Activated T-cell treated with anti-CD3 and anti-CD28 coated beads, Interleukin-2, amount 50 U/mL, for 1 hour (primary cell): ENCODE measurements at regions not wholly inside any gene's neighbourhood (a gene's known extent, or its start where the extent isn't known, plus 50 kb on each side); places are given as distances from the start of the nearest gene placed in this dataset.
"Not testable (repeated sequence)": the region's sequence is repeated elsewhere in the genome, so short reads cannot be mapped to it uniquely, and the experiment has no call there.

Experiments used
- DNase-seq: peaks from one replicate; pipeline ENCODE4 v3.0.0-alpha.2; 2020

- DNase-seq = no peak
Observed at GRCh38 chrX:129071390-129071789, 451.9 kb downstream of the SMARCA1 start.

GRCh38 chrX:129065895-129066294, 457.4 kb downstream of the SMARCA1 start:
- no peak for DNase-seq

GRCh38 chrX:129058405-129058804, 464.9 kb downstream of the SMARCA1 start:
- DNase-seq = no peak

DNA sequence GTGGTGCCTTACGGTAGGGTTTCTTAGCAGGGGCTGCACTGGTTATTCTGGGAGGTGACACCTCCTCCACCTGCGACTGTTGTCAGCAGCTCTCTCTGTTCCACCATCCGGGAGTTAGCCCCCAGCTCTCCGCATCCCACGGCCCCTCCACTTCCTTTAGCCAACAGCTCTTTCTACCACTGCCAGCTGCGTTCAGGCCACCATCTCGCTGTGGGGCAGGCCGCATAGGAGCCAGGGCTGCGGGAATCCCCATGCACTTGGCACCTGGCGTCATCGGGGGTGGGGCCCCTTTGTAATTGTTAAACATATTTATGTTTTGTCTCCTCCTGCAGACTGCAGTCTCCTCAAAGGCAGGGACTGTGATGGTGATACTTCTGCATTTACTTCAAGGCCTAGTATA, 480.2 kb downstream of the SMARCA1 start:
- DNase-seq = no peak

DNA sequence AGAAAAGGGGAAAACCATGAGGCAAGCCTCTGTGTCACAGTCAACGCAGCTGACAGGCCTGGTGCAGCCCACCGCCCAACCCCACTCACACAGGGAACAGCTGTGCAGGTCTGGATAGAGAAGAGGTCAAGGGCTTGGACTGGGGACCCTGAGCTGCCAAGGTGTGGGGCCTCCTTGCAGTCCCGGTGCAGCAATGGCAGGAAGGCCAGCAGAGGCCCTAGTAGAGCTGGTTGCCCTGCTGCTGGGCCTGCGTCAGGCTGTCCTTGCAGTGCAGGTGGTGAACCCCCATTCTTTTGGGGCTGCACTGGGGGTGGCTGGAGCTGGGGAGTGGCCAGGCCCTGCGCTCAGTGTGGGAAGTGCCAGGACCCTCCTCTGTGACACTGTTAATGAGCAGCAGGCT, 482.0 kb downstream of the SMARCA1 start:
- no peak for DNase-seq

DNA sequence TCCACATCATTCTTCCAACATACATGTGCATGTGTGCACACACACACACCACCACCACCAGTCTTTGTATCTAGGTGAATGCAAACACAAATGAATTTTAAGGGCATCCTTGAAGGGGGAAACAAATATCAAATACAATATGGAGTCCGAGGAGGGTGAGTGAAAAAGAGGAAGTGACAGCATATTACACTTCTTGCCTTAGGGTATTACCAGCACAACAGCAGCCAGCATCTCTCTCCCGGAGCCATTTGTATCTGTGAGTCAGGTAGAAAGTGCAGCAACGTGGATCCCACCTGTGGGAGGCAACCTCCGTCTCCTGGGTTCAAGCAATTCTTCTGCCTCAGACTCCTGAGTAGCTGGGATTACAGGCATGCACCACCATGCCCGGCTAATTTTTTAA, 483.2 kb downstream of the SMARCA1 start:
- DNase-seq = no peak

DNA sequence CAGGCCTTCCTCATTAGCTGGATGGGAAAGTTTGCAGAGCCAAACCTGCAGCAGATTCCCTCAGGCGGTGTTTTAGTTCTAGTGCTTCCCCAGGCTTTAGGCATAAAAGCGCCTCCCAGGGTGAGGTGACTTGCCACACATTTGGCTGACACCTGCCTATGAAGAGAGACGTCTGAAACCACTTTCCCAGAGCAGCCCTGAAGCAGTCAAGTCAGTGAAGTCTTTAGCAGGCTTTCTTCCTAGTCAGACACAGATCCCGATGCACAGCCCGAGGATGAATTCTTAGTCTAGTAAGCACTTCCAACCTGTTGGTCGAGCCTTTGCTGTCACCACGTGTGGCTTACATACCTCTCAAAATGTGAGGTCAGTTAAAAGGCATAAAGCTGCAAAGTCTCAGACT, 484.1 kb downstream of the SMARCA1 start:
- no peak for DNase-seq

DNA sequence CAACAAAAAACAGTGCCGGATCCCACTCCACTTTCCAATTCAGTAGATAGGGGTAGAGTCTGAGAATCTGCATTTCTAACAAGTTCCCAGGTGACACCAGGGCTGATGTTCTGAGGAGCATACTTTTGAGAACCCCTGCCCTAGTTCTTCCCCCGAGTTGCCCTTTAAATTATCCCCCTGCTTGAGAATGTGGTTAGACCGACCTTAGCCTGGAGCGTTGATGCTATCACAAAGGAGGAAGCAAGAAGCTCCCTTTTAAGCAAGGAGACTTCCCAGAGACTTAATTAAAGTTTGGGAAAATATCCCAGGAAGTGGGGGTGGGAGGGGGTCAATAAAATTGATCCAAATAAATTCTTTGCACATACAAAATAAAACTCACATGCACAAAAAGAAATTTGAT, 485.9 kb downstream of the SMARCA1 start:
- DNase-seq = no peak

GRCh38 chrX:129035180-129035579, 488.1 kb downstream of the SMARCA1 start:
- no peak for DNase-seq

- no peak for DNase-seq
Observed at GRCh38 chrX:129034196-129034595, 489.1 kb downstream of the SMARCA1 start.

DNA sequence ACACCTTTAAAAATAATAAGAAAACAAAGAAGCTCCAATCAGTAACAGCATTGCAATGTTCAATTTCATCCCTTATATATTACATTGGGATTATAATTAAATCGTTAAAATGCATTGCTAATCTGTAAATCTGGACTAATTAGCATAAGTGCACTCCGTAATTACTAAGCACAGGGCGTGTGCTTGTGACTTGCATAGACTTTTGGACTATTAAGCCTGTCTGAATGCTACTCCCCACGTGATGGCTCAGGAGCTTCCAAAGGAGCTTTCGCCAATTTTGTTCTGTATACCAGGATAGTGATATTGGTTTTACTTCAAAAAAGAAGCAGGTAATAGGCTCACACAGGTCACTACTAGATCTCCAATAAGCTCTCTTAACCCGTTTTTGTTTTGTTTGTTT, 497.1 kb downstream of the SMARCA1 start:
- DNase-seq = no peak

GRCh38 chrX:129025376-129025775, 497.9 kb downstream of the SMARCA1 start:
- DNase-seq = no peak

DNA sequence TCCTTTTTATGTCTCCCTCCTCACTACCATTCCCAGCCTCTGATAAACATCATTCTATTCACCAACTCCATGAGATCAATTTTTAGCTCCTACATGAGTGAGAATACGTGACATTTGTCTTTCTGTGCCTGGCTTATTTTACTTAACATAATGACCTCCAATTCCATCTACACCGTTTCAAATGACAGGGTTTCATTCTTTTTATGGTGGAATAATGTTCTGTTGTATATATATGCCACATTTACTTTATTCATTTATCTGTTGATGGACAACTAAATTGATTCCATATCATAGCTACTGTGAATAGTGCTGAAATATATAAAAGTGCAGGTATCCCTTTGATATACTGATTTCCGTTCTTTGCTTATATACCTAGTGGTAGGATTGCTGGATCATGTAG, 503.9 kb downstream of the SMARCA1 start:
- no peak for DNase-seq

DNA sequence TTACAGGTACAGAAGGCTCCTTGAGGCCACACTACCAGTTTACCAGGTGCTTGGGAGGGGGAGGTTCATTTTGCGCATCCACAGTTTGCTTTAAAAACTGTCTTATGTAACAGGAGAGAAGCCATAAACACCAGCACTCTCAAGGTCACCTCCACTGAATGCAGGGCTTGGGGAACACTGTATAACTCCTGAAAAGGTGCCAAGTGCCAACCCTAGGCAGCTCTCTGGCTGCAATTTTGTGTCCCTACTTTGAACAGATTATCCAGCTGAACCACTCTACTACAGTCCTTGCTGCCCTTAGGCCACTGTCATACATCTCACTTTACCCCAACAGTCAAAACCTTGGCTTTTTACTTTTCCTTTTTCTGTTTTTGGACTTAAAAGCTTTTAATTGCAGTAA, 507.9 kb downstream of the SMARCA1 start:
- no peak for DNase-seq

- DNase-seq = no peak
Observed at GRCh38 chrX:129013574-129013973, 509.7 kb downstream of the SMARCA1 start.

- no peak for DNase-seq
Observed at GRCh38 chrX:129007631-129008030, 515.7 kb downstream of the SMARCA1 start.

DNA sequence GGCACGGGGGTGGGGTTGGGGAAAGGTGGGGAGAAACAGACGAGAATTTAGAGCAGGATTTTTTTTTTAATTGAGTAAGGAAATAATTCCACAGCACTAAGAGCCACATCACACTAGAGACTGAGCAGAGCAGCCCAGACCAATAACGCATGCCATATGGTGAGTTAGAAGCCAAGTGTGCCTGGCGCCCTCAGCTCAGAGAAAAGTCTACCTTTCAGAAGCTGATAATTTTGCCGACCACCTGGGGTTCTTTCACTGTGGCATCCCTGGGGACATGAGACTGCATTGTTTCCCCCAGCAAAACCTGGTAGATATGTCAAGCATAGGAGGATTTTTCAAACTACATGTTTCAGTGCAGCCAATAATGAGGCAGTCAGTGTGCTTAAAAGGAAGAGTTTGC, 516.8 kb downstream of the SMARCA1 start:
- no peak for DNase-seq

GRCh38 chrX:129000797-129001196, 522.5 kb downstream of the SMARCA1 start:
- no peak for DNase-seq

- DNase-seq = no peak
Observed at GRCh38 chrX:129000018-129000417, 523.3 kb downstream of the SMARCA1 start.

DNA sequence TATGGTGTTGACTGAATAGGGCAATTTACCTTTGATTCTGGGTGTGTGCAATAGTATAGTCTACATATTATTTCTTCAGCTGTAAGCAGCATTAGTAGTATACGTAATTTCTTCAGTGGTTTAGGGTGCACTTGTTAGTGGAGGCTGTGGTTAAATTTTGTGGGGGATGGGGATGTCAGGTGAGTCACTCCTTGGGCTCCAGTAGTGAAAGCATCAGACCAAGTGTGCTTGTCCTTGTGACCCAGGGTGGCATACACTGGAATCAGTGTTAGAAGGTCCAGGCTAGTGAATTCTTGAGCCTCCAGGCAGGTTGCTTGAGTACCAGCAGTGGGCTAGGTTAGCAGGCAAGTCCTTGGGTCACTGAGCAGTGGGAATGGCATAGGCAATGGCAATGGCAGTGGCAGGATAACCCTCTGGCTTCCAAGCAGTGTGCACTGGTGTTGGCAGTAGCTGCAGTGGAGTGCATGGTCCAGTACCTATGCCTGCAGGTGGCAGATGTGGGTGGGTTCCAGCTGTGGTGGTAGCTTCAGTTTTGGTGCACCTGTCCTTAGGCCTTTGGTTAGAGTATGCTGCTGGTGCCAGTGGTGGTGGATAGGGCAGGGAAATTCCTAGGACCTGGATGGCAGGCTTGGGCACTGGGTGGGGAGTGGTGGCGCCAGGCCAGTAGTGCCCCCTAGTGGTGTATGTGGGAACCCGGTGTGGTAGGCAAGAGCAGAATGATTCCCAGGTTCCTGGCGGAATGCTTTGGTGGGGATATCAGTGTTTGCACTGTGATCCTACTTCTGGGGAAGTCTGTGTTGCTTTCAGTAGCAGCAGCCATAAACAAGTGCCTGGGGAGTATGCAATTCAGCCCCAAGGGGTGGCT, 531.0 kb downstream of the SMARCA1 start:
- no peak for DNase-seq

DNA sequence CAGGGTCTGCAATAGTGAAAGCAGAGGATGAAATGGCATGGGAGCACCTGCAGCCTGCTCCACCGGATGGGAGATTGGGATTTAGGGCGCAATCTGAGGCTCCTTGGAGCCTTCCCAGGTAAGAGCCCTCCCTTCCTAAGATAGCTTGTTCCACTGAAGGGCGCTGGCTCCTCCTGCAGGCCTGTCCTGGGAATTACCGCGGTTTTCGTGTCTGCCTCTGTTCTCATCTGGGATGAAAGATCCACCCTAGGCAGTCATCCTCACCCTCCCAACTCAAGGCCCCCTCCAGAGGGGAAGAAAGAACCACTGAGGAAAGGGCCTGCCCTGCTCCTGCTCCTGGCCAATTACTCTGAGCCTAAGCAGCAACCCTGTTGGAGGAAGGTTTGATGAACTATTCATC, 547.5 kb downstream of the SMARCA1 start:
- DNase-seq = no peak

GRCh38 chrX:128973033-128973432, 550.3 kb downstream of the SMARCA1 start:
- DNase-seq = no peak

- no peak for DNase-seq
Observed at GRCh38 chrX:128961290-128961689, 562.0 kb downstream of the SMARCA1 start.

GRCh38 chrX:128954697-128955096, 568.6 kb downstream of the SMARCA1 start:
- not testable (repeated sequence) for DNase-seq

DNA sequence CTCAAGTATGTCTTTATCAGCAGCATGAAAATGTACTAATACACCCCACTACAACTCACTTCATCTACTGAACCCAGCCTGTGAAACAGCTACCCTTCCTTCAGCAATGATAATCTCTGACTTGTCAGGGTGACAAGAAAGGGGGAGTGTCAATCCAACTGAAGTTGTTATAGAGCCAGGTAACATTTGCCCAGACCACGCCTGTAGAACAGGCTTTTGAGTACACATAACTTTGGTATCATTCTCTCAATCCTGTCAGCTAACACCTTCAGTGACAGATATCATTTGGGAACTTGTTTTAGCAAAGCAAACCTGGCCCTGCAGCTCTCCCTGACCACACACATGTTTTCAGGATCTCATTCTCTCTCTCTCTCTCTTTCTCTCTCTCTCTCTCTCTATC, 592.2 kb downstream of the SMARCA1 start:
- DNase-seq = no peak
